Cardiac muscle cell (in vitro differentiated cells and primary cell): ENCODE measurements at regions not wholly inside any gene's neighbourhood (a gene's known extent, or its start where the extent isn't known, plus 50 kb on each side); places are given as distances from the start of the nearest gene placed in this dataset.

Experiments
- DNase-seq, 2 donors: peaks; one replicate each; pipeline versions ENCODE4 v3.0.0 to v3.0.0-alpha.2; 2010 to 2017; ENCODE audit warnings: low read depth in 1 of 2, low spot score in 1 of 2
- H3K27ac ChIP-seq: fragments of 200-600 bp; sonication (generic); 2 replicates; pipeline ENCODE4 v1.5.1; 2016
- H3K27me3 ChIP-seq: fragments of 200-600 bp; sonication (generic); 2 replicates; pipeline ENCODE4 v1.6.0; 2016; ENCODE audit warnings: control low read depth
- H3K36me3 ChIP-seq: fragments of 200-600 bp; sonication (generic); 2 replicates; pipeline ENCODE4 v1.5.1; 2016; ENCODE audit warnings: control low read depth
- H3K4me1 ChIP-seq: fragments of 200-600 bp; sonication (generic); 2 replicates; pipeline ENCODE4 v1.8.1; 2017; ENCODE audit warnings: low read depth, mild to moderate bottlenecking, mixed run types
- H3K4me3 ChIP-seq: fragments of 200-600 bp; sonication (generic); 2 replicates; pipeline ENCODE4 v1.5.1; 2016; ENCODE audit warnings: mild to moderate bottlenecking
- H3K9me3 ChIP-seq: fragments of 200-600 bp; sonication (generic); 2 replicates; pipeline ENCODE4 v1.5.1; 2017; ENCODE audit warnings: low read depth, mild to moderate bottlenecking, control low read depth
- TF ChIP-seq, protein P1 (sequence below): IDR thresholded peaks from 2 replicates; pipeline ENCODE4 v1.5.1; 2012; ENCODE audit warnings: low read depth, mild to moderate bottlenecking, low read length

DNA sequence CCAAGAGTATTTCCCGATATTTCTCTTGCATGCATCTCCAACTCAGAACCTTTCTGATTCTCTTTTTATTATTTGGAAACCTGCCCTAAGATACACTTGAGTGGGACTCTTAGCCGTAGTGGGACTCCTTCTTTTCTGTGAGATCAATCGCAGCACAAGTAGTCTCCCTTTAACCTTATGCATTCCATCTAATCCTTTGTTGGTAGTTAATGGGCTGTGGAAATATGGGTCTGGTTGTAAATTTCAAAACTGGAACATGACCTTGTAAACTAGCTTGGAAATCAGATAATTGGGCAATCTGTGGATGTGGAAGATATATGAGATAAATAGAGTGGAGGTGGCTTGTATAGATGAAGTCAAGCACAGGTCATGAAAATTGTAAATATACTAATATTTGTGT, 350.0 kb downstream of the NDFIP2 start:
- no peaks in the 10 kb centered on the region for H3K27me3 ChIP-seq
- no peaks in the 10 kb centered on the region for H3K4me1 ChIP-seq
- DNase-seq: no peak
- TF ChIP-seq, protein P1, sequence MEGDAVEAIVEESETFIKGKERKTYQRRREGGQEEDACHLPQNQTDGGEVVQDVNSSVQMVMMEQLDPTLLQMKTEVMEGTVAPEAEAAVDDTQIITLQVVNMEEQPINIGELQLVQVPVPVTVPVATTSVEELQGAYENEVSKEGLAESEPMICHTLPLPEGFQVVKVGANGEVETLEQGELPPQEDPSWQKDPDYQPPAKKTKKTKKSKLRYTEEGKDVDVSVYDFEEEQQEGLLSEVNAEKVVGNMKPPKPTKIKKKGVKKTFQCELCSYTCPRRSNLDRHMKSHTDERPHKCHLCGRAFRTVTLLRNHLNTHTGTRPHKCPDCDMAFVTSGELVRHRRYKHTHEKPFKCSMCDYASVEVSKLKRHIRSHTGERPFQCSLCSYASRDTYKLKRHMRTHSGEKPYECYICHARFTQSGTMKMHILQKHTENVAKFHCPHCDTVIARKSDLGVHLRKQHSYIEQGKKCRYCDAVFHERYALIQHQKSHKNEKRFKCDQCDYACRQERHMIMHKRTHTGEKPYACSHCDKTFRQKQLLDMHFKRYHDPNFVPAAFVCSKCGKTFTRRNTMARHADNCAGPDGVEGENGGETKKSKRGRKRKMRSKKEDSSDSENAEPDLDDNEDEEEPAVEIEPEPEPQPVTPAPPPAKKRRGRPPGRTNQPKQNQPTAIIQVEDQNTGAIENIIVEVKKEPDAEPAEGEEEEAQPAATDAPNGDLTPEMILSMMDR: no peak
- no peak overlapping the region for H3K27ac ChIP-seq
- H3K36me3 ChIP-seq: no peaks in the 10 kb centered on the region
- no peaks in the 10 kb centered on the region for H3K9me3 ChIP-seq
- H3K4me3 ChIP-seq: no peak overlapping the region

- Histone ChIP-seq H3K27ac (no peak overlapping the region), H3K4me1 (no peaks in the 10 kb centered on the region), H3K4me3 (no peak overlapping the region), H3K9me3 (no peaks in the 10 kb centered on the region), H3K36me3 (no peaks in the 10 kb centered on the region), H3K27me3 (no peaks in the 10 kb centered on the region)
- no peak for DNase-seq
- TF ChIP-seq, protein P1: no peak
Measured at GRCh38 chr13:79830426-79830825, 349.5 kb downstream of the NDFIP2 start.

- Histone ChIP-seq H3K36me3 (no peaks in the 10 kb centered on the region), H3K27ac (no peak overlapping the region), H3K9me3 (no peaks in the 10 kb centered on the region), H3K27me3 (no peaks in the 10 kb centered on the region), H3K4me3 (no peak overlapping the region), H3K4me1 (no peaks in the 10 kb centered on the region)
- TF ChIP-seq, protein P1: no peak
- DNase-seq: no peak
Measured at GRCh38 chr13:79829880-79830279, 348.9 kb downstream of the NDFIP2 start.

- Histone ChIP-seq H3K4me1 (no peaks in the 10 kb centered on the region), H3K4me3 (no peak overlapping the region), H3K9me3 (no peaks in the 10 kb centered on the region), H3K27ac (no peak overlapping the region), H3K36me3 (no peaks in the 10 kb centered on the region), H3K27me3 (no peaks in the 10 kb centered on the region)
- no peak for DNase-seq
- TF ChIP-seq, protein P1: no peak
Measured at GRCh38 chr13:79825959-79826358, 345.0 kb downstream of the NDFIP2 start.

DNA sequence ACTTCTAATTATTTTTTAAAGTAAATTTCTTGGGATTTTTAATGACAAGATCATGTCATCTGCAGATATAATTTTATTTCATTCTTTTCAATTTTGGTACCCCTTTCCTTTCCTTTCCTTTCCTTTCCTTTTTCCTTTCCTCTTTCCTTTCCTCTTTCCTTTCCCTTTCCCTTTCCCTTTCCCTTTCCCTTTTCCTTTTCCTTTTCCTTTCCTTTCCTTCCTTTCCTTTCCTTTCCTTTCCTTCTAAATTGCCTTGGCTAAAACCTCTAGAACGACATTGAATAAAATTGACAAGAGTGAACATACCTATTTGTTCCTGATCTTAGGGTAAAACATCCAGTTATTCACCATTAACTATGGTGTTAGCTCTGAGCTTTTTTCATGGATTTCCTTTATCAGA, 334.1 kb downstream of the NDFIP2 start:
- peaks cover 10% of the 10 kb centered on the region for H3K4me1 ChIP-seq
- no peak overlapping the region for H3K4me3 ChIP-seq
- no peak overlapping the region for H3K27ac ChIP-seq
- TF ChIP-seq, protein P1: no peak
- no peaks in the 10 kb centered on the region for H3K36me3 ChIP-seq
- DNase-seq: no peak
- no peaks in the 10 kb centered on the region for H3K9me3 ChIP-seq
- no peaks in the 10 kb centered on the region for H3K27me3 ChIP-seq
